Right lobe of liver (tissue), 6 donors: ENCODE measurements at regions not wholly inside any gene's neighbourhood (a gene's known extent, or its start where the extent isn't known, plus 50 kb on each side); places are given as distances from the start of the nearest gene placed in this dataset.

Source experiments
- ATAC-seq, 4 donors: fragments of 200-7000 bp; cut with Tn5 transposase; one replicate each; pipeline ENCODE4 v1.9.1; 2020; ENCODE audit warnings: mild to moderate bottlenecking in 4 of 4, moderate library complexity in 4 of 4
- DNase-seq, 3 donors: peaks; one replicate each; pipeline ENCODE4 v3.0.0-alpha.2; 2020
- H3K27ac ChIP-seq, 3 donors: fragments of 200-600 bp; one replicate each; pipeline ENCODE4 v1.8.0; 2022
- H3K27me3 ChIP-seq, 2 donors: fragments of 200-600 bp; one replicate each; pipeline ENCODE4 v1.8.0; 2022
- H3K36me3 ChIP-seq, 4 donors: fragments of 200-600 bp; sonication (generic) in 1 of 4; one replicate each; pipeline versions ENCODE4 v1.5.1 to v1.8.0; 2017 to 2022; ENCODE audit warnings: control low read depth in 1 of 4
- H3K4me1 ChIP-seq, 4 donors: fragments of 200-600 bp; sonication (generic) in 1 of 4; one replicate each; pipeline versions ENCODE4 v1.5.1 to v1.8.0; 2017 to 2022; ENCODE audit warnings: control low read depth in 1 of 4
- H3K4me3 ChIP-seq, 3 donors: fragments of 200-600 bp; one replicate each; pipeline ENCODE4 v1.8.0; 2022
- H3K9me3 ChIP-seq, 4 donors: fragments of 200-600 bp; sonication (generic) in 1 of 4; one replicate each; pipeline versions ENCODE4 v1.5.1 to v1.8.0; 2017 to 2022; ENCODE audit warnings: control low read depth in 1 of 4
- CTCF ChIP-seq, 4 donors: fragments of 200-600 bp in 3 of 4; fragments of 450-650 bp in 1 of 4; IDR thresholded peaks; one replicate each; pipeline versions ENCODE4 v1.5.1 to v1.8.0; 2016 to 2022; ENCODE audit warnings: antibody characterized with exemption in 4 of 4, mild to moderate bottlenecking in 2 of 4
- POLR2A ChIP-seq: fragments of 450-650 bp; IDR thresholded peaks from one replicate; pipeline ENCODE4 v1.6.1; 2017; ENCODE audit warnings: antibody characterized with exemption, mild to moderate bottlenecking
- WGBS: methylation state at CpG from one replicate; pipeline ENCODE4 v1.1.6; 2018; ENCODE audit warnings: low coverage, low lambda C conversion rate; ENCODE audit not compliant: insufficient coverage; ENCODE audit errors: missing lambda C conversion rate; 5-methylcytosine and 5-hydroxymethylcytosine counted together
- intact Hi-C, 2 donors: fragments of 100-400 bp; cut with DNase I; formaldehyde crosslinking; loops; one replicate each; pipeline versions ENCODE4 v1.11.2 to v1.14.1; 2022
- donor health status: DM: no; HTN: yes; CAD: no.
- donor health status: DM: no; HTN: no; CAD: no.
- donor health status: DM: no; HTN: no; CAD: no.
- donor health status: DM: no; HTN: yes; CAD: no.
- donor health status: DM: no; HTN: yes; CAD: no.

GRCh38 chr6:141402489-141402888, 730.2 kb upstream of the GJE1 start:
- no peaks in the 10 kb centered on the region for H3K36me3 ChIP-seq
- TF ChIP-seq POLR2A (no peak), CTCF (IDR thresholded peaks at IDR 0.05) (no peak)
- no peaks in the 10 kb centered on the region for H3K27me3 ChIP-seq
- H3K4me3 ChIP-seq: no peak overlapping the region
- H3K4me1 ChIP-seq: no peaks in the 10 kb centered on the region
- 48% methylated on average over 2 of the region's 2 CpGs for WGBS
- DNase-seq (no peak), ATAC-seq (no peak)
- H3K27ac ChIP-seq: no peak overlapping the region
- no peaks in the 10 kb centered on the region for H3K9me3 ChIP-seq
- intact Hi-C loops: no loop called here

DNA sequence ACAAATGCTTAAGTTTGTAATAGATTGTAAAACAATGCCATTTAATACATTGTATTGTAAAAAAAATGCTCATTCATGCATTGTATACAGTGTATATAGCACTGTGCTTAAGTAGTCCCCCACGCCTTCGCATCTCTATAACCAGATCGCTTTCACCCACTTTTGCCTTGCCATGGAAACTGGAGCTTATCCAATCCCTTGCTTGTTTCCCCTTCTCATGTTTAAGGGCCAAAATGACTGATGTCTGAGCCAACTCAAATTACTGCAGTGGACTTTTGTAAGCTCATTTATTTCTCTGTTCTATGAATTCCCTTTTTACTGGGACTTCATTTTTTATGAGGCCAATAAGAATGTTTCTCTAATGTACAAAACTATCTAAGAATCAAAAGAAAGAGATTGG, 730.9 kb upstream of the GJE1 start:
- ATAC-seq (no peak), DNase-seq (no peak)
- 89% methylated on average over 3 of the region's 3 CpGs for WGBS
- H3K4me3 ChIP-seq: no peak overlapping the region
- H3K9me3 ChIP-seq: no peaks in the 10 kb centered on the region
- H3K4me1 ChIP-seq: no peaks in the 10 kb centered on the region
- H3K36me3 ChIP-seq: no peaks in the 10 kb centered on the region
- H3K27ac ChIP-seq: no peak overlapping the region
- no peaks in the 10 kb centered on the region for H3K27me3 ChIP-seq
- no peak for TF ChIP-seq POLR2A
- TF ChIP-seq CTCF (IDR thresholded peaks at IDR 0.05): no peak
- intact Hi-C loops: no loop called here

DNA sequence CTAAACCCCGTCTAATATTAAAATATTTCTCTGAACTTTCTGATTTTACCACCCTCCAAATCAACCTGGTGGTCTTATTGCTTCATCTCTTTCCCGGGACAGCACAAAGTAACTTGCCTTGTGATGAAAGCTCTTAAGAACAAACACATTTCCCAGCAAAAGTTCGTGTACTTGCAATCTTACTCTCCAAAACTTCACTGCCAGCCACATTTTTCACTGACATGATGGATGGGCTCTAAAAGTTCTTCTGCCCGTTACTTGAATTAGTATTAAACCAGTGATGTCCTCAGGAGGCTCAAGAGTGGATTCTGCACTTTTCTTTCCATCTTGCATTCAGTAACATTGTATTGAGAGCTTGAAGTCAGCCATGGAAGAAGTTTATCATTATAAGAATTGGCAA, 731.6 kb upstream of the GJE1 start:
- H3K27me3 ChIP-seq: no peaks in the 10 kb centered on the region
- H3K4me1 ChIP-seq: no peaks in the 10 kb centered on the region
- H3K4me3 ChIP-seq: no peak overlapping the region
- no peak for ATAC-seq
- H3K27ac ChIP-seq: no peak overlapping the region
- H3K9me3 ChIP-seq: no peaks in the 10 kb centered on the region
- DNase-seq: no peak
- no peaks in the 10 kb centered on the region for H3K36me3 ChIP-seq
- intact Hi-C loops: no loop called here
- WGBS: 52% methylated on average over 4 of the region's 4 CpGs
- no peak for TF ChIP-seq POLR2A
- no peak for TF ChIP-seq CTCF (IDR thresholded peaks at IDR 0.05)

DNA sequence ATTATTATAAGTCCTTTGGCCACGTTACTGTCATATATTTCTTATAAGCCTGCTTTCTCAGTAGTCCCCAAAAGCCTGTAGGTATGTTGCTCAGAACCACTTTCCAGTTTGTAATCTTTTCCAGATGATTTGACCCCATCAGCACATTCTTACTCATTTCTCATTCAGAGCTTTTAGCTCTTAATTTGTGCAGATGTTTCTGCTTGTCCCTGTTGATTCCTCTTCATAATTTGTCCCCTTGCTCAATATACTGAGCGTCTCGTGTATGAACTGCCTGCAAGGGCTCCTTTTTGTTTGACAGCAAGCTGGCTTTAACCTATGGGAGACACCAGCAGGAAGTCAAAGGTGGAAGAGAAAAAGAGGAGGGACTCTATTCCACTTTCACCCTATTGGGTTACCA, 733.8 kb upstream of the GJE1 start:
- 34% methylated on average over 3 of the region's 3 CpGs for WGBS

More for the DNA sequence above, 733.8 kb upstream of the GJE1 start:
- intact Hi-C loops: no loop called here
- no peaks in the 10 kb centered on the region for H3K36me3 ChIP-seq
- DNase-seq: no peak
- no peak overlapping the region for H3K27ac ChIP-seq
- TF ChIP-seq CTCF (IDR thresholded peaks at IDR 0.05): no peak
- no peak for TF ChIP-seq POLR2A
- no peaks in the 10 kb centered on the region for H3K9me3 ChIP-seq
- H3K4me3 ChIP-seq: no peak overlapping the region
- no peaks in the 10 kb centered on the region for H3K27me3 ChIP-seq
- H3K4me1 ChIP-seq: no peaks in the 10 kb centered on the region
- peak in 2 of 4 donors; percentile 54 to 56 for ATAC-seq
